ENCODE measurements at regions not wholly inside any gene's neighbourhood (a gene's known extent, or its start where the extent isn't known, plus 50 kb on each side); places are given as distances from the start of the nearest gene placed in this dataset.

DNA sequence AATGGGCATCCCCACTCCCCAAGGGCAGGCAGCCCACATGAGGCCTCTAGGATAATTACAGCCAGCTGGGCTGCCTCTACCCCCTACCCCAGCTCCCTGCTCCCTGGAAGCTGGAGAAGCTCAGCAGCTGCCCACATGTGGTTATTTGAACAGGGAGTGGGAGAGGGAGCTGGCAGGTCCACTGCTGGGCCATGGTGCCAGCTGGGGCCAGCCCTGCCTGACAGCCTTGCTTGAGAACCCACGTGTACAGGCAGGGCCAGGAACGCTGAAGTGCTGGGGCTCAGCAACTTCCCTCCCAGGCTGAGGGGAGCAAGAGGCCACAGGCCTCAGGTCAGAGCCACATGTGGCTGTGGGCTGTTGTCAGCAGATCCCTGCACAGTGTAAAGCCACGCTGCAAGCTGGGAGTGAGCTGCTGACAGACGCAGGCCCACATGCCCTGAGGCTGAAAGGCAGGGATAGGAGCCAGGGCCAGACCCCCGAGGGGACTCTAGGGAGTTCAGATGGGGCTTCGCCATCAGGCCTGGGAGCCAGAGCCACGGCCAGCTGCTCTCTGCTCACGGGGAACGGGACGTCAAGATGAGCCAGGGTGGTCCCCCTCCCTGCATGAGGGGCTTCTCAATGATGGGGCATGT, 129.0 kb downstream of the SYF2 start:
- no peak for DNase-seq

DNA sequence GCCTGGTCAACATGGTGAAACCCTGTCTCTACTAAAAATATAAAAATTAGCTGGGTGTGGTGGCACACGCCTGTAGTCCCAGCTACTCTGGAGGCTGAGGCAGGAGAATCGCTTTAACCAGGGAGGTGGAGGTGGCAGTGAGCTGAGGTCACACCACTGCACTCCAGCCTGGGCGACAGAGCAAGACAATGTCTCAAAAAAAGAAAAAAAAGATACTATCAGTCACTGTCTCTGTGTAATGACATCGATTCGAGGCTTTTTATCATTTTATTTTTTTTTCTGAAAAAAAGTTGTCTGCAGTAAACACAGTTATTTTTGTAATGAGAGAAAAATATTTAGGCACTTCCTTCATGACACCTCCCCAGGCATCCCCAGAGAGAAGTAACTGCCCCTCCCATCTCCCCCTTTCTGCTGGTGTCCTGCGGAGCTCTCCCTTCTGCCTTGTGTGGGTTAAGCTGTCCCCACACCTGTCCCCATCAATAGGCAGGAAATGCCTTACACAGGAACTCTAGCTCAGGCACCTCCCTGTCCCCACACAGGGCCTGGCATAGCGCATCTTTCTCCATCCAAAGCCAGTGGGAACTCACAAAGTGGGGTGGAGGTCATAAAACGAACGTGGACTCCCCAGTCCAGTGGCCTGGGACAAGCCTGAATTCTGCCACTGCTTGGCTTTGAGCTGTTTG, 132.0 kb downstream of the SYF2 start:
- peak; percentile 25 for DNase-seq

DNA sequence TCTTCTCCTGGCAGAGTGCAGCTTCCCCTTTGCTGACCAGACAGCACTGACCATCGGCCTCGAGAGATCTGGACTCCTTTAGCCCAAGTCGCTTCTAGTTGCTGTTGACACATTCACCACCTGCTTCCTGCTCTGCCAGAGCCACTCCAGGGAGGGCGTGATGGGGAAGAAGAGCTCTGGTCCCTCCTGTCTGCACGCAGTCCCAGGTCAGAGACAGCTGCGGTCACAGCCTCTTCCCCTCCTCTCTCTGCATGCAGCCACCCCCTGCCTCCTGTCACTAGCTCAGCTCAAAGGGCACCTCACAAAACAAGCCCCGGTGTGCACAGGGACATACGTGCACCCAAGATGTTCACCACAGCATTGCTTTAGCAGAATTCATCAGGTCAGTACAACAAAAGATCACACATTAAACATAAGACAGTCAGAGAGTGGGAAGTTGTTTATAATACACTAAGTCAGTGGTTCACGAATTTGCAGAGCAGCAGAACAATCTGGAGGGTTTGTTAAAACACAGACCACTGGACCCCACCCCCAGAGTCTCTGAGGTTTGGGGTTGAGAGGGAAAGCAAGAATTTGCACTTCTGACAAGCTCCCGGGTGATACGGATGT, 132.9 kb downstream of the SYF2 start:
- peak; percentile 46 for DNase-seq

DNA sequence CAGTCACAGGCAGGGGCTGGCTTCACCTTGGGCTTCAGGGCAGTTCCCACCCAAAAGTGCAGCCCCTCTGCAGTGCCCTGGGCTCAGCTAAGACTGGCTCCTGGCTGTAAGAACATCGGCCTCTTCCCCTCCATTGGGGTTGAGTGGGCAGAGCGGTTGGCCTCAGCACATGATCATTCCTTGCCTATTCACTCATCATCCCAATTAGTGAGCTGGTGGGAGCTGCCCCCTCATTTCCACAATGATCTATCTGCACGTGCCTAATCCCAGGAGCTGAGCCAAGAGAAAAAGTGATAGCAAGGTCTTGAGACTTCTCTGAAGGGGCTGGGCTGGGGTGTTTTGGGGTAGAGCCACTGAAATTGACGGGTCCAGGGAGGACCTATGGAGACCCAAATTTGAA, 133.6 kb downstream of the SYF2 start:
- DNase-seq: no peak

DNA sequence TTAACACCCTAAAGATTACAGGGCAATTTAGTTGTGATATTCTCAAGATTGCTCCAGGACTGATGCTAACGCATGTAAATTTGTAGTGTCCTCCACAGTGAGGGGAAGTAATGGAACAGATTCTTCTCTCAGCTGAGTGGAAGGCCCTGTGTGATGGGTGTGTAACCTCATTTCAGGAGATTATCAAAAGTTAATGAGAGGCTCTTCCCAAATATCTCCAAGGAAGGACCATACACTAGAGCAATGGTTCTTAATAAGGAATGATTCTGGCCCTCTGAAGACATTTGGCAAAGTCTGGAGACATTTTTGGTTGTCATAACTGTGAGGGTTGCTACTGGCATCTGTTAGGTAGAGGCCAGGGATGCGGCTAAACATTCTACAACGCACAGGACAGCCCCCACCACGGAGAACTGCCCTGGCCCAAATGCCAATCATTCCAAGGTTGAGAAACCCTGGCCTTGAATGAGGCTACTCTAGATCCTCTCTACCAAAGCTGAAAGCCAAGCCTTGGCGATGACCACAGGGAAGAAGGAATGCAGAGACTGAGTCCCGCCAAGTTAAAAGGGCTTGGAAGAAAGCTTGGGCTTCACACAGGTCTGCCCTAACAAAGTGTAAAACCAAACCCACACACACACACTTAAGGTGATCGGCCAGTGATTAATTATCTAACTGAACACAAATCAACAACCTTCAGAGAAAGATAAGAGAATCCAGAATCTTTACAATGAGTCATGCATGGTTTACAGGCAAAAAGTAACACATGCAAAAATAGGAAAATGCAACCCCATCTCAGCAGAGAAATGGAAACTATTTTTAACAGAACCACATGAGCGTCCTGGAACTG, 135.8 kb downstream of the SYF2 start:
- no peak for DNase-seq

DNA sequence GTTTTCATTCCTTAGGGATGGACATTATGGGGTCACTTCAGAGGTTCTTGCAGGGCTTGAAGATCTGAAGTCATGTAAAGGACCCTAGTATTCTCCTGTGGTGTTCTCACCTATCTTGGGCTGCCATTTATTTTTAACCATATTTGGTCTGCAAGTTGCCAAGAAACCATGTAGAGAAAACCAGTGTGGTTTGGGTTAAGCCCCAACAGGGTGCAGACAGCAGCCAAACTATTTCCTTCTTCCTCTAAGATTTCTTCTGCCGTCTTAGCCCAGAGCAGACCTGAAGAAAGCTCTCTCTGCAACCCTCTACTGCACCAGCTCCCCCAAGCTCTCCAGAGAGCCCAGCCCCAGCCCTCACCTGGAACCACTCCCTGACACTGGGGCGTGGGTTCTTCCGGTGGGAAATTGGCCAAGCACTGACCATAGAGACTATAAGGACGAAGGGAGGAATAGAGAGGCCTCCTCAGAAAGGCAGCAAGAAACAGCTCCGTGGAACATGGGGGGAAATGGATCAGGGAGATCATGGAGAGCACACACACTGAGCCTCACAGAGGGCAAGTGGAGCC, 136.6 kb downstream of the SYF2 start:
- peak; percentile 47 for DNase-seq

DNA sequence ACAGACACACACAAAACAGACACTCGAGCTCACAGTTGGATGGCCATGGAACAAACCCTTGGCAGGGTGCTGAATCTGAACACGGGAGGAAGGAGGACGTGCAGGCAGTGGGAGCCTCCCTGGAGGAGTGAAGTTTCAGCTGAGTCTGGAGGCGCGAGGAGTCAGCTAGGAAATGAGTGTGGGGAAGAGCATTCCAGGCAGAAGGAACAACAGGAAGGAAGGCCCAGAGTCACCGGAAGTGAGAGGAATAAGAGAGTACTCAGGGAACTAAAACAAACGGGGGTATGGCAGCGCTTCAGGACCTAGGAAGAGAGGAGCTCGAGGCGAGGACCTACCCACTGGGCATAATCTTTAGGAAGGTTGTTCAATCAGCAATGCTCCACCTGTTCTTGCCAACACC, 137.3 kb downstream of the SYF2 start:
- no peak for DNase-seq

DNA sequence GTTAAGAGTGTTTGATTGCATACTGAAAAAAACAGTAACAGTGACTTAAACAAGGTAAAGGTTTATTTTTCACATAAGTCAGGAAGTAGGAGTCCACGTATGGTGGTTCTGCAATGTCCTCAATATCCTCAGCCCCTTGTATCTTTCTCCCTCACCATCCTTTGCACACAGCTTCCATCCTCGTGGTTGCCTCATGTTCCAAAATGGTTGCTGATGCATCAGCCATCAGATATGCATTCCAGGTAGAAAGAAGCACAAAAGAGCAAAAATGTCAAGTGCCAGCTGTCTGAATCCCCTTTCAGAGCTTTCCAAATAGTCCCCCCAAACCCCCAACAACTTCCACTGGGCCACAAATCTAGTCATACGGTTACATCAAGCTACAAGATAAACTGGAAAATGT, 138.1 kb downstream of the SYF2 start:
- no peak for DNase-seq

DNA sequence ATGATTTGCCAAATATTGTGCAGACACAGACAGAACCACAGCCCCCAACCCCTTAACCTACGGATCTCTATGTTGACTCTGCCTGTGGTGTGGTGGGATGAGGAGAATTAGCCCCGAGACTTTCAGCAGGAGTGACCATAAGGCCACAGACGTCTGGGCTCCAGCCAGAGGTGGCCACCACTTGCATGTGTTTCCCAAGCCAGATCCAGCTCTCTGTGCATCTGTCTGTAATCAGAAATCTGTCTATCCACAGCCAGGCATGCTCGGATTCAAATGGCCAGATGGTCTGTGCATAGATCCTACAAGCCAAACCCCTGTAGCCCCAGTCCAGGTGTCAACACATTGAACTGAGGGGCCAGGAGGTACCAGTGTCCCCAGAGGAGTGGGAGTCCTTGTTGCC, 140.6 kb downstream of the SYF2 start:
- DNase-seq: no peak

DNA sequence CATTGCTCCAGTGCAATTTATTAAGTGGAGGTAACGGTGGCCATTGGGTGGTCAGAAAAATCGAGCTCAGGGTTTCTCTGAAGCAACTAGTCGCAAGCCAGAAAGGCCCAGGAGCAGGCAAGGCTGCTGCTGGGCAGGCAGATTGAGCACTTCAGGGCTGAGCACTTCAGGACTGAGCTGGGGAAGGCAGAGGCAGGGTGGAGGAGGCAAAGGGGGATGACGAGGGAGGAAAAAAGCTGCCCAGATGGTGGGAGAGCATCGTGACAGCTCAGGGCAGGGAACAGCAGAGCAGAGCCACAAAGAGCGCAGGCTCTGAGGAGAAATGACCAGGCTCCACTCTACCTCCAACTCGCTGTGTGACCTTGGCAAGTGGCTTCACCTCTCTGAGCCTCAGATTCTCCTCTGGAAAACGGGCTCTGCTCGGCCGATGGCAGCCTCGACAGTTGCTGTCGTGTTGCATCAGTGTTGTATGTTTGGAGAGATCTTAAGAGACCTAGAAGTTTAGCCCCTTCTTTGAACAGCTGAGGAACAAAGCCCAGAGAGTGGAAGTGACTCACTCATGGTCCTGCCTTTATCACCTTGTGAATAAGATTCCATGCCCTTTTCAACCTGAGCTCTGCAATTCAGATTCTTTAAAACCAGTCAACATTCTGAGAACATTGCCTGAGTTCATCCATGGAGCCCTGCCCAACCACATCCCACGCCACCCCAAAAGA, 141.4 kb downstream of the SYF2 start:
- DNase-seq: no peak

DNA sequence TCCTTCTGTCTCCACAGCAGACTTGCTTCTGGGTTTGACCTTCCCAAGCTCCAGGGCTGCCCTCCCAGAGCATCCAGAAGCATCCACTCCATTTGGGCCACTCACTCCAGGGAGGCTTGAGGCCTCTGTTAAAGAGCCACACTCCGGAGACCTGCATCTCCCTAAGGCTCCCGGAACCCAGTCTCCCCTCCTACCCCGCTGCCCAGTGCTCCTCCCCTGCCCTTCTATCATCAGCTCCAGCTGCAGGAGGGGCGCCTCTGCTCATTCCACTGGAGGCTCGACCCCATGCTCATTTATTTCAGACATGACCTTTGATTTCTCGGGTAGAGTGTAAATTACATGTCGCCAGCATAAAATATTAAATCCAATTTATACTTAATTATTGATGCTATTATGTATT, 142.5 kb downstream of the SYF2 start:
- DNase-seq: no peak

DNA sequence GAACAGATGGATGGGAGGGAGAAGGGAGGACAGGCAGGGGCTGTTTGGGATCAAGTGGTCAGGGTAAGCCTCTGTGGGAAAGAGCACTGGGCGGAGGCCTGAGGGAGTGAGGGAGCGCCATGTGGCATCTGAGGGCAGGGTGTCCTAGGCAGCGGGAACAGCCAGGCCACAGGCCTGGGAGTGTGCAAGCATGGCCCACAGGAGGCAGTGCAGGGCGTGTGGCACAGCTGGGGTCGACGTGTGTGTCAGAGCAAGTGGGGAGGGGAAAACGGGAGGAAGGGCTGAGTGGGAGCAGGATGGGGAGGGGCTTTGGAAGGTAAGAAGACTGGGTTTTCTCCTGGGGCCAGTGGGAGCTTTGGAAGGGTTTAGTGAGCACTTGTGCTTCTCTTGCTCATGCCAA, 143.4 kb downstream of the SYF2 start:
- DNase-seq: no peak

DNA sequence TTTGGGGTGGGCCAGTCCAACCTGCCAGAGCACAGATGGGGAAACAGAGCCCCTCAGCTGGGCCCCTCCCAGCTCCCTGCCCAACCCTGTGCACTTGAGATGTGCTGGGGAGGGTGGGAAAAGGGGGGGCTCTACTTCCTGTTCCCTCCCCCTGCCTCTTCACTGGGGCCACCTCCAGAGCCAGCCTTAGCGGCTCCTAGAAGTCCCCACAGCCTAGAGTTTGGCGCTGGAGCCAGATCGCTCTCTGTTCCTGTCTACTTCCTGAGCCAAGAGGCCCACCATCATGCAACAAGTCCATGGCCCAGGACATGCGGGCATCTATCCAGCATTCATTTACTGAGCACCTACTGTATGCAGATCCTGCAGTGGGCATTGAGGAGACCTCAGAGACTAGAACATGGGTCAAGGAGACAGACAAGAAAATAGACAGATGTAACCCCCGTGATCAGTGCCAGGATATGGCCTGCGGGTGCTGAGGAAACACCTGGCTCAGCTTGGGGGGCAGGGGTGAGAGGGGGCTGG, 144.1 kb downstream of the SYF2 start:
- DNase-seq: no peak

DNA sequence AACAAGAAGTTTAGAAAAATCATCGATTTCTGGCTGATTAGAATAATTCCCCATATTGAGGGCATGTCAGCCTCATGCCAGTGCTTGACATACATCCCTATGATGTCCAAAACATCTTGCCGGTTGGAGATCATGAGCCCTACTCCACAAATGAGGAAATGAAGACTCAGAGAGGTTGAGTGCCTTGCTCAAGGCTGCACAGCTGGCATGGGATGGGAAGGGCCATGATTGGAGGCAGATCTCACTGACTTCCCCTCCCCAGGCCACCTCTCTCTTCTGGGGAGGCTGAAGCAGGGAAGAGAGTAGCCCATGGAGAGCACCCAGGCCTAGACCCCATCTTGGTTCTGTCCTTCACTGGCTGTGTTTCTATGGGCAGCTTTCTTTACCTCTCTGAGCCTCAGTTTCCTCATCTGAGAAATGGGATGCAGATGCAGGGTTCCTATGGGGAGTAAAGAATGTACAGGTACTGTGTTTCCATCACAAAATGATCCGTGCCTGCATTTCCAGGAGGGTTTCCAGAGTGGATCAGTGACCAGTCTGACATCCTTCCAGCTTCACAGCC, 145.7 kb downstream of the SYF2 start:
- no peak for DNase-seq

DNA sequence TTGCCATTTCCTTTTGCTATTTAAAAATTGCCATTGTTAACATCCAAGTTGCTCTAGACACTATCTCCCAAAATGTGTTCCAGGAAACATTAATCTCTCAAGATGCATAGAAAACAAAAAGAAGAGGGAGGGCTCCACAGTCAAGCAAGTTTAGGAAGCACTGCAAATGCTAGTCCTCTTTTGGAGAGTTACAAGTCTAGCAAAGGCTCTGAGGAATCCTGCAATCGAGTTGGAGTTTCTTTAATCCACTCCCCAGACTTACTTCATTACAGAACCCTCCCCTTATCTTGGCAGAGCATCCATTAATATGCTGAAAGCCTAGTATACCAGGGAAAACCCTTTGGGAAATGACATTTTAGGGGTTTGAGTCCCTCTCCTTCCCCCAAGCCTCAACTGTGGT, 147.9 kb downstream of the SYF2 start:
- DNase-seq: no peak

DNA sequence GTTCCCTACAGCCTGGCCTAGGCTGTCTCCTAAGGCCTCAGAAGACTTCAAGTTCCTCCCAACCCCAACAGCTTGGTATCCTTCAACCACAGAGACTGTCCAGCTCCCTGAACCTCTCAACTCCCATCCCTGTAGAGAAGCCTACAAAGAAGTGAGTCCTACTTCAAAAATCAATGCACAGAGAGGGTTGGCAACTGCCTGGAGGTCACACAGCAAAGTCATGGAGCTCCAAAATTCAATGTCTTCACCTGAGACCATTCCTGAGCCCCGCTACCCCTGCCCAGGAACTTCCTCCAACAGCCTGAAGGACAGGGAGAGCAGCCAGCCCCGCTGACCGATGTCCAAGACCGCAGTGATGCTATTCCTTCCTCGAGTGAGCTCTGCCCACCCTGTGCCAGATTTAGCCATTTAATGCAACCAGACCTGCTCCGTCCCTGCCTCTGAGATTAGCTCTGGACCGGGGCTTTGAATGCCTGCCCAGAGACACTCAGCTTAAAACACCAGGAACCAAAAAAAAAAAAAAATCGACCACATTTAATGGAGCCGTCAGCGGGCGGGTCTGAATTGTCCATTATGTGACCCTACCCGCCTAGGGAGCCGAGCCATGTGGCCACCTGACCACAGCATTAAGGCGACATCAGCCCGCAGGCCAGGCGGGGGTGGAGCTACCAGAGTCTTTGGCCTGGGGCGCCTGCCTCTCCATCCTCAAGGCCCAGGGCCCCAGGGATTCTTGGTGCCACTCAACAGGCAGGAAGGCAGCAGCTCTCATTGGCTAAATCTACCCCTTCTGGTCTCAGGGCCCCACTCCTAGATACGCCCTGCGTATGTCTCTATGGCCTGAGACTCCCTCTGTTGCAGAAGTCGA, 148.6 kb downstream of the SYF2 start:
- no peak for DNase-seq

DNA sequence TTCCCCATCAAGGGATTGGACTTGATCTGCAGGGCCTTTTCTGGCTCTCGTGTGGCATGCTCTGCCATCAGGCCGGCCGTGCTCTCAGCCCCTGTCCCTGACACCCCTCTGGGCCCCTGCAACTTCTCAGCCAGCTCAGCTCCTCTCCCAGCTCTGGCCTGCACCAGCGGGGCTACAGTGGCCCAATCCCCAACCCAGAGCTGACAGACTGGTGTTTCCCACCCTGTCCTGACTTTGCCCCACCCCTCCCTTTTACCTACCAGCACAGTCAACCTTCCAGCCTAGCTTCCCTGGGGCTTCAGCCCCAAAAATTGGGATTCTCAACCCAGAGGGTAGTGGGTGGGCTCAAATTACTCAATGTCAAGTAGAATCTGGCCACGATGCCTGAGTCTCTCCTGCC, 149.3 kb downstream of the SYF2 start:
- DNase-seq: no peak

DNA sequence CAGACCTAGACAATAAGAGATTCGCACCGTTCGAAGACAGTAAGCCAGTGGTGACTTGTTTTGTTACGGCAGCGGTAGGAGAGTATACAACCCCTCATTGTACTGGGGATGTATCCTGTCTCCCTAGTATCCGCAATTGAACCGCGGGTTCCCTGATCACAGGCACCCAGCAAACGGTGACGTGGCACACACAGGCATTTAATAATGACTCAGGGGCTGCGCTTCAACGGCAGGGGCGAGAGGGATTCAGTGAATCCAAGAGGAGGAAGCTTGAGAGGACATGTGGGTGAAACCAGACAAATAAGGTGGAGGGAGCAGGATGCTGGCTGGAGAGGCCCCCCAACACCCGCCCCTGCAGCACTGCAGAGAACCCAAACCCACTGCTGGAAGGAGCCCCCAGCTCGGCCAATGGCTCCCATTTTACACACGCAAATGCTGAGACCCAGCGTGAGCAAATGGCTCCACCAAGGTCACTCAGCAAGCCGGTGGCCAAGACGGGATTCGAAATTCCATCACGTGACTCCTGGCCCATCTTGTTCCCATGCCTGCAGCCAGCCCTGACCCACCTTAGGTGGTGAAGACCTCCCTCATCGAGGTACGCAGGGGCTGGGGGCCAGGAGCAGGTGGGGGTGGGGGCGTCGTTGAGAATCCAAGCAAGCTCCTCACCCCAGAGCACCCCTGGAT, 149.9 kb downstream of the SYF2 start:
- DNase-seq: no peak

DNA sequence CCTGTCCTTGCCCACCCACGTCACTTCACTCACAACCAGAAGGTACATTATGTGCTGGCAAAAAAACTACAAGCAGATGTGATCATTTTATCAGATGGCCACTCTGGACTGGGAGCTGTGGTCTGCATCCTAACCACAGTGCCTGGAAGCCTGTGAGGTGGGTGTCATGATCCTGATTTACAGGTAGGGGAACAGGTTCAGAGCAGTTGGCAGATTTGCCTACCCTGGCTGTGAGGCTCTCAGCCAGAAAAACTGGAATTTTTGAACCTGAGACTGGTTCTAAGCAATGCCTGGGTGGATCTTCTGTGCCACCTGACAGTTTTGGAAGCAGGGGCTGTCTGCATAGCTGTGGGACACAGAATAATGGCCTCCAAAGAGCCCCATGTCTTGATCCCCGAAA, 150.8 kb downstream of the SYF2 start:
- no peak for DNase-seq
